H1 (cell line): ENCODE measurements at regions not wholly inside any gene's neighbourhood (a gene's known extent, or its start where the extent isn't known, plus 50 kb on each side); places are given as distances from the start of the nearest gene placed in this dataset.

Experiments
- CTCF ChIA-PET: fragments of 300-600 bp; sonication (Branson Sonifier 250); formaldehyde crosslinking; loops from one replicate; lab custom pipeline; 2021; ENCODE audit not compliant: partially characterized antibody; lab: Charles Lee
- POLR2A ChIA-PET: fragments of 300-600 bp; sonication (Branson Sonifier 250); formaldehyde crosslinking; loops from one replicate; lab custom pipeline; 2021; ENCODE audit warnings: inconsistent platforms; ENCODE audit not compliant: partially characterized antibody; lab: Charles Lee
- DNase-seq, 2 experiments: peaks; one replicate each; pipeline versions ENCODE4 v3.0.0 to v3.0.0-alpha.2; 2010 to 2022; ENCODE audit warnings: low spot score in 2 of 2, low read depth in 1 of 2, mixed read lengths in 1 of 2
- FAIRE-seq: peaks from 2 replicates; lab custom pipeline; 2011; peaks lifted over from hg19 to GRCh38; lab: Jason Lieb, UNC
- H2AFZ ChIP-seq: 2 replicates; pipeline ENCODE4 v1.8.1; 2012; ENCODE audit warnings: low read length, inconsistent platforms
- H2AK5ac ChIP-seq: 2 replicates; pipeline ENCODE4 v1.6.1; 2013; ENCODE audit warnings: low read depth, low read length
- H2BK120ac ChIP-seq: replicated peaks from 2 replicates; pipeline ENCODE3; 2013; ENCODE audit warnings: low read depth, low read length, inconsistent platforms
- H2BK12ac ChIP-seq: 2 replicates; pipeline ENCODE4 v1.6.1; 2013; ENCODE audit warnings: low read depth, low read length
- H2BK15ac ChIP-seq: 2 replicates; pipeline ENCODE4 v1.6.1; 2013; ENCODE audit warnings: low read length
- H2BK20ac ChIP-seq: 2 replicates; pipeline ENCODE4 v1.6.1; 2013; ENCODE audit warnings: low read length
- H2BK5ac ChIP-seq: 2 replicates; pipeline ENCODE4 v1.6.1; 2013; ENCODE audit warnings: low read depth, low read length
- H3K14ac ChIP-seq: 2 replicates; pipeline ENCODE4 v1.6.1; 2013; ENCODE audit warnings: inconsistent platforms; ENCODE audit not compliant: insufficient read length
- H3K18ac ChIP-seq: 2 replicates; pipeline ENCODE4 v1.6.1; 2013; ENCODE audit warnings: low read length; ENCODE audit errors: extremely low read depth
- H3K23ac ChIP-seq: 2 replicates; pipeline ENCODE4 v1.6.1; 2013; ENCODE audit warnings: inconsistent platforms; ENCODE audit not compliant: insufficient read length
- H3K23me2 ChIP-seq: 2 replicates; pipeline ENCODE4 v1.6.1; 2013; ENCODE audit warnings: low read depth, low read length
- H3K27ac ChIP-seq: 2 replicates; pipeline ENCODE4 v1.6.1; 2011; ENCODE audit warnings: low read depth, low read length, inconsistent platforms
- H3K27me3 ChIP-seq, 4 experiments: replicated peaks in 1 of 4; 1 replicate in 1 of 4; 2 replicates in 3 of 4; pipeline versions ENCODE4 v1.6.1 to v1.8.1; 2011 to 2013; ENCODE audit warnings: low read length in 3 of 4, mild to moderate bottlenecking in 3 of 4, inconsistent platforms in 2 of 4, mixed read lengths in 2 of 4, moderate library complexity in 1 of 4; ENCODE audit not compliant: control insufficient read depth in 3 of 4, insufficient read depth in 3 of 4; ENCODE audit errors: extremely low read depth in 1 of 4
- H3K36me3 ChIP-seq, 4 experiments: 2 replicates each; pipeline versions ENCODE4 v1.6.1 to v1.8.1; 2011 to 2013; ENCODE audit warnings: mild to moderate bottlenecking in 4 of 4, low read length in 3 of 4, moderate library complexity in 2 of 4, control low read depth in 1 of 4, inconsistent platforms in 1 of 4; ENCODE audit not compliant: insufficient read depth in 4 of 4, control insufficient read depth in 2 of 4
- H3K4ac ChIP-seq: replicated peaks from 2 replicates; pipeline ENCODE3; 2013; ENCODE audit warnings: low read length, low read depth, mixed read lengths, inconsistent platforms; ENCODE audit not compliant: insufficient read length
- H3K4me1 ChIP-seq, 4 experiments: replicated peaks in 1 of 4; 1 replicate in 1 of 4; 2 replicates in 3 of 4; pipeline versions ENCODE4 v1.6.1 to v1.8.1; 2011 to 2013; ENCODE audit warnings: low read length in 3 of 4, inconsistent platforms in 2 of 4, mixed read lengths in 1 of 4; ENCODE audit not compliant: insufficient read depth in 4 of 4, control insufficient read depth in 3 of 4
- H3K4me2 ChIP-seq, 2 experiments: 2 replicates each; pipeline versions ENCODE4 v1.6.1 to v1.8.1; 2011 to 2013; ENCODE audit warnings: low read depth in 2 of 2, low read length in 2 of 2, control low read depth in 1 of 2, inconsistent platforms in 1 of 2, mild to moderate bottlenecking in 1 of 2; ENCODE audit not compliant: insufficient read depth in 1 of 2
- H3K4me3 ChIP-seq, 4 experiments: fragments of 200-600, 300-600 bp in 1 of 4; sonication (generic), shearing (Covaris generic), sonication (Bioruptor Twin) in 1 of 4; 2 replicates each; pipeline versions ENCODE4 v1.5.1 to v1.8.1; 2011 to 2016; ENCODE audit warnings: low read length in 4 of 4, low read depth in 3 of 4, control low read depth in 2 of 4, inconsistent platforms in 2 of 4, mild to moderate bottlenecking in 2 of 4, mixed read lengths in 1 of 4, moderate library complexity in 1 of 4; ENCODE audit not compliant: insufficient read depth in 2 of 4; ENCODE audit errors: extremely low read depth in 1 of 4
- H3K56ac ChIP-seq: replicated peaks from 2 replicates; pipeline ENCODE3; 2013; ENCODE audit warnings: low read depth, mild to moderate bottlenecking, mixed read lengths, low read length, inconsistent platforms; ENCODE audit not compliant: insufficient read length
- H3K79me1 ChIP-seq: 2 replicates; pipeline ENCODE4 v1.6.1; 2013; ENCODE audit warnings: low read depth, low read length, control low read depth
- H3K79me2 ChIP-seq, 2 experiments: 2 replicates each; pipeline versions ENCODE4 v1.6.1 to v1.8.1; 2012 to 2013; ENCODE audit warnings: low read length in 2 of 2, mild to moderate bottlenecking in 2 of 2, inconsistent platforms in 1 of 2; ENCODE audit not compliant: insufficient read depth in 2 of 2, control insufficient read depth in 1 of 2
- H3K9ac ChIP-seq, 4 experiments: replicated peaks in 1 of 4; 1 replicate in 1 of 4; 2 replicates in 3 of 4; pipeline versions ENCODE4 v1.6.1 to v1.8.1; 2011 to 2013; ENCODE audit warnings: low read depth in 3 of 4, low read length in 3 of 4, control low read depth in 2 of 4, mild to moderate bottlenecking in 2 of 4, moderate library complexity in 2 of 4, inconsistent platforms in 1 of 4; ENCODE audit errors: extremely low read depth in 1 of 4
- H3K9me3 ChIP-seq, 2 experiments: 2 replicates each; pipeline versions ENCODE4 v1.6.1 to v1.8.1; 2012 to 2013; ENCODE audit warnings: mild to moderate bottlenecking in 2 of 2, moderate library complexity in 2 of 2, control low read depth in 1 of 2, inconsistent platforms in 1 of 2, low read depth in 1 of 2, low read length in 1 of 2, mixed read lengths in 1 of 2; ENCODE audit not compliant: insufficient read depth in 2 of 2
- H4K20me1 ChIP-seq, 2 experiments: replicated peaks in 1 of 2; 2 replicates each; pipeline versions ENCODE3 to v1.8.1; 2011 to 2013; ENCODE audit warnings: inconsistent platforms in 2 of 2, low read length in 2 of 2, mild to moderate bottlenecking in 1 of 2; ENCODE audit not compliant: insufficient read depth in 2 of 2, control insufficient read depth in 1 of 2
- H4K5ac ChIP-seq: 2 replicates; pipeline ENCODE4 v1.6.1; 2013; ENCODE audit warnings: low read length, low read depth, mixed read lengths, inconsistent platforms; ENCODE audit not compliant: insufficient read length
- H4K8ac ChIP-seq: 2 replicates; pipeline ENCODE4 v1.8.0; 2013; ENCODE audit warnings: mild to moderate bottlenecking, moderate library complexity, low read length, inconsistent platforms; ENCODE audit not compliant: insufficient read depth; ENCODE audit errors: extremely low read depth
- H4K91ac ChIP-seq: replicated peaks from 2 replicates; pipeline ENCODE3; 2013; ENCODE audit warnings: low read length, mixed read lengths, inconsistent platforms; ENCODE audit not compliant: insufficient read length
- CTCF ChIP-seq, 3 experiments: IDR thresholded peaks; 1 replicate in 2 of 3; 2 replicates in 1 of 3; pipeline versions ENCODE4 v1.5.1 to v1.6.1; 2011; ENCODE audit warnings: low read length in 3 of 3, mild to moderate bottlenecking in 3 of 3, inconsistent platforms in 2 of 3, low read depth in 1 of 3, moderate library complexity in 1 of 3; ENCODE audit not compliant: insufficient read depth in 1 of 3; ENCODE audit errors: control extremely low read depth in 1 of 3
- KDM5A ChIP-seq: fragments of 200-600 bp; IDR thresholded peaks from 2 replicates; pipeline ENCODE4 v1.7.1; 2012; ENCODE audit warnings: mild to moderate bottlenecking, low read length, inconsistent platforms, mixed read lengths
- RBBP5 ChIP-seq: IDR thresholded peaks from 2 replicates; pipeline ENCODE4 v1.7.1; 2012; ENCODE audit warnings: low read depth, mild to moderate bottlenecking, inconsistent platforms, low read length, moderate library complexity, borderline replicate concordance
- RNF2 ChIP-seq: fragments of 200-900, 300-1000 bp; sonication (generic); IDR thresholded peaks from 2 replicates; pipeline ENCODE4 v1.7.1; 2016; ENCODE audit warnings: borderline replicate concordance, low read depth, mild to moderate bottlenecking, antibody characterized with exemption, low read length; ENCODE audit not compliant: poor library complexity, severe bottlenecking; ENCODE audit errors: missing control alignments
- TCF12 ChIP-seq: IDR thresholded peaks from 2 replicates; pipeline ENCODE4 v1.6.1; 2011; ENCODE audit warnings: low read depth, mild to moderate bottlenecking, low read length
- TEAD4 ChIP-seq: IDR thresholded peaks from 2 replicates; pipeline ENCODE4 v1.6.1; 2012; ENCODE audit warnings: low read depth, low read length, inconsistent platforms, mixed read lengths
- WGBS, 2 experiments: shearing (Covaris generic) in 1 of 2; methylation state at CpG; one replicate each; pipeline versions ENCODE4 v1.1.6 to v1.1.7; 2013 to 2015; ENCODE audit warnings: low lambda C conversion rate in 2 of 2, mixed read lengths in 2 of 2, inconsistent platforms in 1 of 2, low coverage in 1 of 2, missing lambda C conversion rate in 1 of 2; ENCODE audit not compliant: insufficient replicate concordance in 2 of 2, insufficient coverage in 1 of 2, insufficient read length in 1 of 2; ENCODE audit errors: extremely low coverage in 1 of 2, missing lambda C conversion rate in 1 of 2; 5-methylcytosine and 5-hydroxymethylcytosine counted together
- TF ChIP-seq, protein P1 (sequence below): IDR thresholded peaks from 2 replicates; pipeline ENCODE4 v1.6.1; 2012; ENCODE audit warnings: inconsistent platforms

GRCh38 chr2:8234253-8234652 is 447.6 kb upstream of the ID2 start:
- H4K5ac ChIP-seq = no peak overlapping the region
- H3K79me1 ChIP-seq = no peaks in the 10 kb centered on the region
- H2AK5ac ChIP-seq = no peak overlapping the region
- H4K8ac ChIP-seq = no peak overlapping the region
- H2BK120ac ChIP-seq = no peak overlapping the region
- CTCF ChIA-PET = interaction anchor here (0.8 kb wide), 1 partner anchor 130 kb away, joined by 3 read pairs; no protein-coding TSS in a partner anchor
- no peak overlapping the region for H3K4ac ChIP-seq
- WGBS, 2 experiments = 92% methylated on average over 3 of the region's 3 CpGs; no CpG with 5 or more reads in 1 of the 2 experiments
- no peak overlapping the region for H2BK15ac ChIP-seq
- H3K9ac ChIP-seq = no peak overlapping the region
- H3K27me3 ChIP-seq = no peaks in the 10 kb centered on the region
- no peaks in the 10 kb centered on the region for H3K9me3 ChIP-seq
- no peak overlapping the region for H3K27ac ChIP-seq
- H3K79me2 ChIP-seq = no peaks in the 10 kb centered on the region
- H3K4me1 ChIP-seq = peaks cover 0 to 4% (median 3%) of the 10 kb centered on the region in 4 experiments; a peak in 3 of 7 replicates
- no peak overlapping the region; the same call in 1 of the 2 replicates for H3K18ac ChIP-seq
- H2AFZ ChIP-seq = no peak overlapping the region
- no peak overlapping the region for H3K14ac ChIP-seq
- TF ChIP-seq TEAD4 (no peak), CTCF (IDR thresholded peaks at IDR 0.05; ENCODE audit: control extremely low read depth in 1 of 3, insufficient read depth in 1 of 3, low read depth in 1 of 3, low read length in 3 of 3) (no peak), TCF12 (no peak), RNF2 (no peak), RBBP5 (no peak), KDM5A (no peak)
- TF ChIP-seq, protein P1, sequence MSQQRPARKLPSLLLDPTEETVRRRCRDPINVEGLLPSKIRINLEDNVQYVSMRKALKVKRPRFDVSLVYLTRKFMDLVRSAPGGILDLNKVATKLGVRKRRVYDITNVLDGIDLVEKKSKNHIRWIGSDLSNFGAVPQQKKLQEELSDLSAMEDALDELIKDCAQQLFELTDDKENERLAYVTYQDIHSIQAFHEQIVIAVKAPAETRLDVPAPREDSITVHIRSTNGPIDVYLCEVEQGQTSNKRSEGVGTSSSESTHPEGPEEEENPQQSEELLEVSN = no peak
- H3K4me3 ChIP-seq = no peak overlapping the region
- H2BK5ac ChIP-seq = no peak overlapping the region
- H4K91ac ChIP-seq = no peak overlapping the region
- no peak overlapping the region for H3K56ac ChIP-seq
- POLR2A ChIA-PET = interaction anchor here (1.3 kb wide), 1 partner anchor 447 kb away, joined by 3 read pairs; the partner anchor contains the start of gene ID2
- no peaks in the 10 kb centered on the region for H4K20me1 ChIP-seq
- no peak overlapping the region for H3K4me2 ChIP-seq
- DNase-seq (no peak), FAIRE-seq (no peak)
- no peak overlapping the region; the same call in 1 of the 2 replicates for H2BK12ac ChIP-seq
- H3K23me2 ChIP-seq = no peaks in the 10 kb centered on the region
- H3K36me3 ChIP-seq = no peaks in the 10 kb centered on the region
- H3K23ac ChIP-seq = no peak overlapping the region
- no peak overlapping the region for H2BK20ac ChIP-seq
